CD14-positive monocyte (primary cell): ENCODE measurements at regions not wholly inside any gene's neighbourhood (a gene's known extent, or its start where the extent isn't known, plus 50 kb on each side); places are given as distances from the start of the nearest gene placed in this dataset.

Experiments
- DNase-seq, 3 donors: peaks; one replicate each; pipeline ENCODE4 v3.0.0-alpha.2; 2011 to 2022
- H2AFZ ChIP-seq: 2 replicates; pipeline ENCODE4 v1.6.0; 2012; ENCODE audit warnings: mild to moderate bottlenecking, low read depth, low read length, inconsistent platforms; ENCODE audit not compliant: insufficient read depth, poor library complexity, severe bottlenecking
- H3K27ac ChIP-seq, 2 donors: 1 replicate in 1 of 2; 2 replicates in 1 of 2; pipeline ENCODE4 v1.5.1; 2012 to 2013; ENCODE audit warnings: low read length in 2 of 2, control low read depth in 1 of 2, inconsistent platforms in 1 of 2, low read depth in 1 of 2, mild to moderate bottlenecking in 1 of 2
- H3K27me3 ChIP-seq, 2 donors: one replicate each; pipeline versions ENCODE4 v1.6.0 to v1.6.1; 2011 to 2013; ENCODE audit warnings: low read length in 2 of 2; ENCODE audit not compliant: control insufficient read depth in 2 of 2, insufficient read depth in 2 of 2
- H3K36me3 ChIP-seq, 2 donors: replicated peaks in 1 of 2; 1 replicate in 1 of 2; 2 replicates in 1 of 2; pipeline versions ENCODE4 v1.5.1 to v1.6.1; 2012 to 2013; ENCODE audit warnings: low read length in 2 of 2, control low read depth in 1 of 2, inconsistent platforms in 1 of 2, mild to moderate bottlenecking in 1 of 2; ENCODE audit not compliant: insufficient read depth in 2 of 2, control insufficient read depth in 1 of 2
- H3K4me1 ChIP-seq, 2 donors: 1 replicate in 1 of 2; 2 replicates in 1 of 2; pipeline versions ENCODE4 v1.5.1 to v1.6.1; 2012 to 2013; ENCODE audit warnings: low read length in 2 of 2, control low read depth in 1 of 2, inconsistent platforms in 1 of 2, mild to moderate bottlenecking in 1 of 2, moderate library complexity in 1 of 2; ENCODE audit not compliant: insufficient read depth in 2 of 2, control insufficient read depth in 1 of 2
- H3K4me2 ChIP-seq: replicated peaks from 2 replicates; pipeline ENCODE3; 2012; ENCODE audit warnings: low read length, moderate library complexity, mild to moderate bottlenecking; ENCODE audit not compliant: poor library complexity, severe bottlenecking; ENCODE audit errors: extremely low read depth
- H3K4me3 ChIP-seq, 3 experiments: fragments of 200-600 bp in 1 of 3; sonication (generic) in 1 of 3; replicated peaks in 1 of 3; 1 replicate in 2 of 3; 2 replicates in 1 of 3; pipeline ENCODE4 v1.5.1; 2011 to 2013; ENCODE audit warnings: low read length in 3 of 3, mild to moderate bottlenecking in 3 of 3, control low read depth in 2 of 3, low read depth in 2 of 3, inconsistent platforms in 1 of 3, moderate library complexity in 1 of 3
- H3K79me2 ChIP-seq: 2 replicates; pipeline ENCODE4 v1.6.0; 2012; ENCODE audit warnings: mild to moderate bottlenecking, control low read depth, inconsistent platforms, low read length, moderate library complexity; ENCODE audit not compliant: insufficient read depth
- H3K9ac ChIP-seq: 2 replicates; pipeline ENCODE4 v1.6.0; 2017; ENCODE audit warnings: low read length, mild to moderate bottlenecking; ENCODE audit not compliant: insufficient read depth, poor library complexity, severe bottlenecking
- H3K9me3 ChIP-seq, 2 donors: replicated peaks in 1 of 2; 1 replicate in 1 of 2; 2 replicates in 1 of 2; pipeline versions ENCODE4 v1.5.1 to v1.6.1; 2012 to 2013; ENCODE audit warnings: low read length in 2 of 2, control low read depth in 1 of 2; ENCODE audit not compliant: control insufficient read depth in 1 of 2, insufficient read depth in 1 of 2
- H4K20me1 ChIP-seq: 2 replicates; pipeline ENCODE4 v1.6.0; 2012; ENCODE audit warnings: mild to moderate bottlenecking, low read length, control low read depth, moderate library complexity; ENCODE audit not compliant: insufficient read depth
- H3K27ac Mint-ChIP-seq, 7 donors: one replicate each; pipeline ENCODE4 v1.8.0; 2020; ENCODE audit warnings: mild to moderate bottlenecking in 7 of 7, mixed read lengths in 7 of 7, moderate library complexity in 6 of 7, inconsistent platforms in 2 of 7
- H3K27me3 Mint-ChIP-seq, 3 donors: one replicate each; pipeline ENCODE4 v1.8.0; 2021 to 2022; ENCODE audit warnings: low read depth in 3 of 3, mild to moderate bottlenecking in 3 of 3, mixed read lengths in 3 of 3, moderate library complexity in 3 of 3, inconsistent platforms in 1 of 3
- H3K36me3 Mint-ChIP-seq, 2 donors: one replicate each; pipeline ENCODE4 v1.8.0; 2020; ENCODE audit warnings: mixed read lengths in 2 of 2, inconsistent platforms in 1 of 2, mild to moderate bottlenecking in 1 of 2
- H3K4me1 Mint-ChIP-seq: one replicate; pipeline ENCODE4 v1.8.0; 2020; ENCODE audit warnings: mild to moderate bottlenecking, mixed read lengths
- H3K4me3 Mint-ChIP-seq, 2 donors: one replicate each; pipeline ENCODE4 v1.8.0; 2020; ENCODE audit warnings: mild to moderate bottlenecking in 2 of 2, mixed read lengths in 2 of 2, moderate library complexity in 1 of 2
- H3K9me3 Mint-ChIP-seq, 7 donors: one replicate each; pipeline ENCODE4 v1.8.0; 2020 to 2022; ENCODE audit warnings: mixed read lengths in 7 of 7, mild to moderate bottlenecking in 6 of 7, moderate library complexity in 6 of 7, inconsistent platforms in 2 of 7
- WGBS: methylation state at CpG from one replicate; pipeline ENCODE4 v1.1.5; 2013; ENCODE audit warnings: missing lambda C conversion rate; ENCODE audit not compliant: insufficient coverage; 5-methylcytosine and 5-hydroxymethylcytosine counted together
- intact Hi-C, 2 donors: fragments of 100-400 bp; cut with micrococcal nuclease; formaldehyde crosslinking; loops; one replicate each; pipeline versions ENCODE4 v1.15.0 to v1.15.1; 2023
- TF ChIP-seq, protein P1 (sequence below): fragments of 200-600 bp; IDR thresholded peaks from one replicate; pipeline ENCODE4 v1.8.0; 2022; ENCODE audit warnings: antibody characterized with exemption, mild to moderate bottlenecking

GRCh38 chr19:31975461-31975860 lies 369.9 kb upstream of the ZNF507 start:
- H3K4me3 Mint-ChIP-seq, result no peak overlapping the region
- H3K4me1 Mint-ChIP-seq, result no peaks in the 10 kb centered on the region
- peaks cover 0 to 4% (median 0%) of the 10 kb centered on the region in 3 donors for H3K27me3 Mint-ChIP-seq
- H3K36me3 ChIP-seq, result no peaks in the 10 kb centered on the region
- intact Hi-C loops, result no loop called here
- peaks cover 0 to 18% (median 4%) of the 10 kb centered on the region in 7 donors for H3K9me3 Mint-ChIP-seq
- H2AFZ ChIP-seq, result no peak overlapping the region
- no peak overlapping the region for H3K4me2 ChIP-seq
- no peak overlapping the region for H3K9ac ChIP-seq
- no peaks in the 10 kb centered on the region for H3K36me3 Mint-ChIP-seq
- TF ChIP-seq, protein P1, sequence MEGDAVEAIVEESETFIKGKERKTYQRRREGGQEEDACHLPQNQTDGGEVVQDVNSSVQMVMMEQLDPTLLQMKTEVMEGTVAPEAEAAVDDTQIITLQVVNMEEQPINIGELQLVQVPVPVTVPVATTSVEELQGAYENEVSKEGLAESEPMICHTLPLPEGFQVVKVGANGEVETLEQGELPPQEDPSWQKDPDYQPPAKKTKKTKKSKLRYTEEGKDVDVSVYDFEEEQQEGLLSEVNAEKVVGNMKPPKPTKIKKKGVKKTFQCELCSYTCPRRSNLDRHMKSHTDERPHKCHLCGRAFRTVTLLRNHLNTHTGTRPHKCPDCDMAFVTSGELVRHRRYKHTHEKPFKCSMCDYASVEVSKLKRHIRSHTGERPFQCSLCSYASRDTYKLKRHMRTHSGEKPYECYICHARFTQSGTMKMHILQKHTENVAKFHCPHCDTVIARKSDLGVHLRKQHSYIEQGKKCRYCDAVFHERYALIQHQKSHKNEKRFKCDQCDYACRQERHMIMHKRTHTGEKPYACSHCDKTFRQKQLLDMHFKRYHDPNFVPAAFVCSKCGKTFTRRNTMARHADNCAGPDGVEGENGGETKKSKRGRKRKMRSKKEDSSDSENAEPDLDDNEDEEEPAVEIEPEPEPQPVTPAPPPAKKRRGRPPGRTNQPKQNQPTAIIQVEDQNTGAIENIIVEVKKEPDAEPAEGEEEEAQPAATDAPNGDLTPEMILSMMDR, result no peak
- no peak overlapping the region for H3K27ac ChIP-seq
- no peak overlapping the region for H3K4me3 ChIP-seq
- DNase-seq, result no peak
- no peaks in the 10 kb centered on the region for H3K27me3 ChIP-seq
- H3K27ac Mint-ChIP-seq, result no peak overlapping the region
- H3K9me3 ChIP-seq, result no peaks in the 10 kb centered on the region
- no peaks in the 10 kb centered on the region for H3K4me1 ChIP-seq
- H3K79me2 ChIP-seq, result no peaks in the 10 kb centered on the region
- no peaks in the 10 kb centered on the region for H4K20me1 ChIP-seq
- WGBS, result 100% methylated on average over 1 of the region's 4 CpGs

GRCh38 chr19:31976775-31977536 lies 368.5 kb upstream of the ZNF507 start:
- Histone ChIP-seq H3K79me2 (no peaks in the 10 kb centered on the region), H3K36me3 (no peaks in the 10 kb centered on the region), H3K4me3 (no peak overlapping the region), H3K4me1 (no peaks in the 10 kb centered on the region), H3K27me3 (no peaks in the 10 kb centered on the region), H3K4me2 (no peak overlapping the region), H3K27ac (no peak overlapping the region), H3K9me3 (no peaks in the 10 kb centered on the region), H2AFZ (no peak overlapping the region), H3K9ac (no peak overlapping the region), H4K20me1 (no peaks in the 10 kb centered on the region)
- intact Hi-C loops, result no loop called here
- Mint-ChIP-seq H3K27ac (no peak overlapping the region), H3K9me3 (peaks cover 0 to 18% (median 4%) of the 10 kb centered on the region in 7 donors), H3K4me1 (no peaks in the 10 kb centered on the region), H3K36me3 (no peaks in the 10 kb centered on the region), H3K4me3 (no peak overlapping the region), H3K27me3 (peaks cover 0 to 4% (median 0%) of the 10 kb centered on the region in 3 donors)
- WGBS, result 97% methylated on average over 6 of the region's 6 CpGs
- TF ChIP-seq, protein P1, result no peak
- no peak for DNase-seq
